ENCODE measurements at regions not wholly inside any gene's neighbourhood (a gene's known extent, or its start where the extent isn't known, plus 50 kb on each side); places are given as distances from the start of the nearest gene placed in this dataset.

DNA sequence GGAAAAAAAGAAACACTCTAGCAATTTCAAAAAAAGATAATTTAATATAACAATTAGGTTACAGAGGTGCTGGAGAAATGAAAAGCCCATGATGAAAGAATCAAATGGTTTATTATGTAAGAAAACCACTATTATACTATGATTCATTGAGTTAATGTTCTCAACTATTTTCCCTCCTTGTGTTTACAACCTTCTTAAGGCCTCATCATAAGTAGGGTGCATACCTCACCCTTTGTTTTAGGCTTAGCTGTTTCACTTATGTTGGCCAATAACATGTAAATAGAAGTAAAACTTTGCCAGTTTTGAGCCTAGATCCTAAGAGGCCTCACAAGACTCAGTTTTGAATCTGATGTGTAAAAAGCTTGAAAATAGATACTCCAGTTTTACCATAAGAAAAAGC, 418.3 kb upstream of the DDX18 start:
- DNase-seq, result no peak

DNA sequence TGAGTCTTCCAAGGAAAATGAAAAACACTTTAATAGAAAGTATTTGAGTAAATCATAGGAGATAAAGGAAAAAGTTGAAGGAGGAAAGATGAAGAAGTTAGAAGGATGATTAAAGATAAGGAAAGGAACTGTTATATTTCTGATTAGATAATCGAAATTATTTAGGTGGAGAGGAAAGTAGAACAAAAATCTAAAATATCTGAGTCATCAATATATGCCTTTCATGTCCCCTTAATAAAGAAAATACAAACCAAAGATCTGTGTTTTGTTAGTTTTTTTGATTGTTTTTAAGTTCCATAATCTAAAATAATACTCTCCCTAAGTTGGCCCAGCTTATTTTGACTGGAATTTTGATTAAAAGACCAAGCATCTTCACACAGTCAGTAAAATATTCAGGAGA, 412.9 kb upstream of the DDX18 start:
- no peak for DNase-seq

DNA sequence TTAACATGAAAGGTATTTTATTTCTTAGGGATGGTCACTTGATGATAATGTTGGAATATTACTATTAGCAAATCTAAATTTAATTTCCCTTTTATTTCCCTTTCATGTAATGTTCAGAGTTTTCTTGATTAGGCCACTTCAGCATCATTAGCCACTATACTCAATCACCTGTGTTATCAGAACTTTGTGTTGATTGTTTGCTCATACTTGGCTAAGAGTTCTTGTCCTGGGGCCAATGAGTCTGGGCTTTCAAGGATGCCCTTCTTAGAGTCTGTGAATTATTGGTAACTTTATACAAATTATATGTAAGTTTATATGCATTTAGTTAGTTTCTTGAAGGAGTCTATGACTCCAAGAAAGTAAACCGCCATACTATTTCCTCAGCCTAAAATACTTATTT, 408.0 kb upstream of the DDX18 start:
- DNase-seq, result no peak

- DNase-seq, result no peak
Measured at GRCh38 chr2:117407746-117408145, 406.7 kb upstream of the DDX18 start.

DNA sequence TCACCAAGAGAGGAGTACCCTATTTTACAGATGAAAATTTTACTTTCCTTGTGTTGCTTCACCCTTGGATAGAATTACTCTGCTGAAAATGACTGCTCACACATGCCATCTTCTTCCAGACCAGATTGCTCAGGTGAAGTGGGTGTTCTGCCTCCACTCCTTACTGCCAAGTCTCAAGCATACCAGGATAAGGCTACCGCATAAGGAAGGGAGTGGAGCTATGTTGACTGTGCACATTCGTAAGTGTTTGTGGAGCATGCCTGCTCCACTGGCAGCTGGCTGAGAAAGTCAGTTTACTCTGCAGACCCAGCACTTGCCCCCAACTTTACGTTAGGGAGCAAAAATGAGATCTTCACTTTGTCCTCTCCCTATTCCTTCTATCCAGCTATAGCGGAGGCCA, 405.0 kb upstream of the DDX18 start:
- no peak for DNase-seq

- no peak for DNase-seq
Measured at GRCh38 chr2:117411983-117412382, 402.5 kb upstream of the DDX18 start.

DNA sequence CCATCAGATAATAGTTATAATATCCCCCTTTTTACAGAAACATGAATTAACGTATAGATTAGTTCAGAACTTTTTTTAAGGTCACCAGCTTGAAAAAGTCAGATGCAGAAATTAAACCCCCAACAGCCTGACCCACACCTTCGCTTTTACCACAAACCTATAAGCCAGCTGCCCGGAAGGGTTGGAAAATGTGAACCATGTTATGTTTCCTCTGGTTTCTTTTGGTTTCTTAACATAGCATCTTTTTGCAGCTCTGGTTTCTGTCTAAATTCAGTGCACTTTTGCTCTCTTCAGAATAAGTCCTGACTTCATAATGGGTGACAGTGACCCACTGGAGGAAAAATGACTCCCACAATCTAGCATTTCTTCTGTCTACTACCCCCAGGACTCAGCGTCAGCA, 381.7 kb upstream of the DDX18 start:
- DNase-seq, result no peak

DNA sequence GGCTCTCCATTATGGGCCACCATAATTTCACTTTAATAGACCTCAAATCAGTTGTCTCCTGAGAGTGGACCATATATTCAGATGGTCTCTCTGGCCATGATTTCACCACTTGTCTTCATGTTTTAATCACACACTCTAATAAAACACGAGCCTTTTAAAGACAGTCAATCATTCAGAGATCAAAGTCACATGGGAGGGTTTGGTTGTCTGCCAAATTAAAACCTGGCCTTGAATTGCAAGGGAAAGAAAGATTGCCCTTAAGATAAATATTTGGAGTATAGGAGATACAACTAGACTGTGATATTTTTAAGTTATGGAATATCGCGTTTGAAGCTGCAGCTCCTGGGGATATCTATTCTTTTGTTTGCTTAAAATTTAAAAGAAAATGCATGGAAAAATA, 377.8 kb upstream of the DDX18 start:
- DNase-seq, result no peak

GRCh38 chr2:117470311-117471095, 344.0 kb upstream of the DDX18 start:
- peak; percentile 10 for DNase-seq

DNA sequence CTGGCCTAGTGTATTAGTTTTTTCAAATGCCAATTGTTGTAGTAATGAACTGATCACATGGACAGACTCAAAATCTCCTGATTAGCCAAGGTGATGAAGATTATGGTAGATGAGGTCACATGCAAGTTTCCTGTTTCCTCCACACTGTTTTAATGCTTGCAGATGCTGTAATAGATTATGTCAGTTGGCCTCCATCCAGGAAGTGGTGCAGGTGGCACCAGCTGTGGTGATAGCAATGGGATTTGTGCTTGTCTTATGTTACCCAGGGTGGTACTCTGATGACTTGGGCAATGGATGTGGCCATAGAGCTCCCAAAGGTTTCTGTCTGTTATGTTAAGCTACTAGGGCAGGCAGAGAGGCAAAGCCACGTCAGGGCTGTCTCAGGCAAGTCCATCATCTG, 332.9 kb upstream of the DDX18 start:
- peak; percentile 19 for DNase-seq

DNA sequence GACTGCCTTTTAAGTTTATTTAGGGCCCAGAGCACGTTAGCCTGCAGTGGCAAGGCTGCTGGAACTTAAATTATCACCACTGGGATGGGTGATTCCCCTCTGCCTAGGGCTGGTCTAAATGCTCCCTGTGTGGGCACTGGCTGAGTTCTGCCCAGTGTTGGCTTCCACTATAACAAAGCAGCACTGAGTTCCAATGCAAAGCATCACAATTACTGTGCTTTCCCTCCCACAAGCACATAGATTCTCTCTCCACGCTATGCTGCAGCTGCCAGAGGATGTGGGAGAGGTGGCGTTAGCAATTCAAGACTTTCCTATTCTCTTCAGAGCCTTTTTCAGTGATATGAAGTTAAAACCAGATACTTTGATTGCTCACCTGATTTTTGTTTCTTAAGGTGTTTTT, 328.9 kb upstream of the DDX18 start:
- no peak for DNase-seq

GRCh38 chr2:117486081-117486480, 328.4 kb upstream of the DDX18 start:
- DNase-seq, result no peak

GRCh38 chr2:117492209-117492851, 322.2 kb upstream of the DDX18 start:
- no peak for DNase-seq

DNA sequence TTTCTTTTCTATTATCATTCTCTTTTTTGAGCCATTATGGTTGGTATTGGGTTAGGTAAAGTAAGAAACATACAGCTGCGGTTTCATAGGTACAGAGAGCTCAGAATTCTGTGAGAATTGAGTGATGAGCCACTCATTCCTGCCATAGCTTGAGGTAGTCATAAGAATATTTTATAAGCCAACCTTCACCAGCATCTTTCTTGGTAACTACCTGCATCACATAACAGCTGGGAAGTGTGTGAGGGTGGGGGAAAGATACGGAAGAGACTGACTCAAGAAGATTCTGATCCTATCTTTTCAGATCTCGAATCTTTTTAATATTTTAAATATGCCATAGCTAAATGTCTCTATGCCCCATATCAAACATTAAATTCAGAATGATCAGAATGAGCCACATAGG, 313.8 kb upstream of the DDX18 start:
- no peak for DNase-seq

- DNase-seq, result no peak
Measured at GRCh38 chr2:117502121-117502520, 312.4 kb upstream of the DDX18 start.

DNA sequence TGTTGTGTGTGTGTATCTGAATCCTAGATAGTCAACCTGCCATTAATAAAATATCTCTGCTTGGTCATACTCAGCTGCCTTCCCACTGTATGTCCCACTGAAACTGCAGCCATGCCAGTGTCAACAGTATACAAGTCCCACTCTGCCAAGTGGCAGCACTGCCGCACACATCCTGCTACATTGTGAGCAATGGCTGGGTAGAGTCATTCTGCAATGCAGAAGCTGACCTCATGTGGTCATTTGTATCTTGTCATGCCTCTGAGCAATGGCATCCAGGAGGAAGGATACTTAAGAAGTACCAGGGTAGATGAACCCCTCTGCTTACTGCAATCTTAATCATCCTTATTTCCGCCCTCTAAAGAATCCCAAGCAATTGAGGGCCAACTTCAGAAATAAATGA, 302.2 kb upstream of the DDX18 start:
- DNase-seq, result no peak

DNA sequence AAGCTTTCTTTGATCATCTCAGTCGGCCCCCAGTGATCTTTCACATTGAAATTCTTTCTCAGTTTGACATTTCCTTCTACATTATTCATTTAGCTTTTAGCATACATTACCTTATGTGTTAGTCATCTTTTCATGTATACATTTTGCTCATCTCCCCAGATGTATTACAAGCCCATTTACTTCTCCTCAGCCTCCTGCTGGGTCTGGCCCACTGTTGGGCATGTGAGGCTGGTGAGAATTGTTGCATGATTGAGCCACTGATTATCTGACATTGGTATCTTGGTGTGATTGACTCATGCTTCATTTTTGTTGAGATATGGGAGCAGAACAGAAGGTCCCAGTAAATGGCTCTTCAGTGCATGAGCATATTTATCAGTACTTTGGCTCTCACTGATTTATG, 300.1 kb upstream of the DDX18 start:
- DNase-seq, result no peak

DNA sequence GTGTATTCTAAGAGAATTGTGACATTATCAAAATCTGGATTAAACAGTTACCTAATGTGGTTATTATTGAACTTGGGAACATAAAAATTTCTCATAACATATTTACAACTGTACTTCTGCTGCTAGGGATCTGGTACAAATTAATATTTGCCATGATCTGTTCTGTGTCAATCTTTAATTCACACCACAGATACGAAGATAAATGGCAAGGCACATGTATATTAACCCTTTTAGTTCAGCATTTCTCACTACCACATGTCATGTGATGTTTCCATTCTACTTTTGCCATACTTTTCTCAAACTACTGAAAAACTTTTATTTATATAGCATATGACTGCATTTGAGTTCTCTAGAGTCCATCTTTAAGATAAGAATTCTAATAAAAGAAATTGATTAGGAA, 295.3 kb upstream of the DDX18 start:
- DNase-seq, result no peak

GRCh38 chr2:117519721-117520120, 294.8 kb upstream of the DDX18 start:
- no peak for DNase-seq

GRCh38 chr2:117523267-117523666, 291.2 kb upstream of the DDX18 start:
- peak; percentile 80 for DNase-seq

DNA sequence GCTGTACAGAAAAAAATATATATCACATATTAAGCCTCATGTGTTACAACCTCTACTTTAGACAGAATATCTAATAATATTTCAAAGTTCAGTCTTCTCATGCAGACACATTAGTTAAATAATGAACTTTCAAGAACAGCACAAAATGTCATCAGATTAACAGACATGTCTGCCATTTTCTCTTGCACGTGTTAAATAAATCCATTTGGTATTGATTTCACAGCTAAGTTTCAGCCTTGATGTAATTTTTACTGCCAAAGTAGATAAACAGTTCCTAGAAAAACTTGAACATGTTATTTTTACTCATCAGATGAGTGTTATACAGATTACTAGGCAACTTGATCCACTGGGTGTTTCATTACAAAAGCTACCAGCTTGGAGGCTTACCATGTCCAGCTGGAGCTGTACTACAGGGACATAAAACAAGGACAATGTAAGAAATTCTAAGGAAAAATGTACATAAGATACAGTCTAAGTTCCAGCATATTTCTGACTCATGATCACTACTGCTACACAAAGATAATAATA, 290.7 kb upstream of the DDX18 start:
- no peak for DNase-seq

DNA sequence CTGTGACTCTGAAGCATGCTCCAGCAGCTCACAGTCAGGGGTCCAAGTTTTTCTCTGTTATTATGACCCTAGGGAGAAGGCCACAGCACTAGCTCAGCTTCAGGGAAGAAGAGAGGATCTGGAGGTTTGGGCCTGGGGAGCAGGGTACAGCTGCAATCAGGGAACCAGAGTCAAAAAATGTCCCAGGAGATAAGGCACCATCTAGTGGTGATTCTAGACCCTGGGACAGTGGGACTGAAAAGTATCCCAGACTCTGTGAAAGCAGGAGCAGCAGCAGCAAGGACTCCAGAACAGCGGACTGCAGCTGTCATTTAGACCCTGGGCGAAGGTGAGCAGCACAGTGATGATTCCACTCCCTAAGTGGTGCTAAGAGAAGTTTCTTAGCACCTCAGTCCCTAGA, 278.4 kb upstream of the DDX18 start:
- DNase-seq, result no peak

- DNase-seq, result no peak
Measured at GRCh38 chr2:117537032-117537431, 277.5 kb upstream of the DDX18 start.

DNA sequence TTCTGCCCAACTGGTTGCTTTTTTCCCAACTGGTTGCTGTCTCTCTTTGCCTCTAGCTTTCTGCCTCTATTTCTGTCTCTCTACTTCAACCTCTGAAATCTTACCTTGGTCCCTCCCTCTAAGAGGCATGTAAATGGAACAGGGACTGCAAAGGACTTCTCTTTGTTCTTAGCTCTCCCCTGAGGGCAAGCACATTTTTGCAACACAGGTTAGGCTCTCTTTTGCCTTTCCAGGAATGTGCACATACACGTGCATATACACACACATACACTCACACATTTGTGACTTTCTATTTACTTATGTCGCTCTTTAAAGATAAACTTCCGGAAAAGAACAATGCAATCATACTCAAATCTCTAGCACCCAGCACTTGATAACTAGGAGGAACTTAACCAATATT, 262.6 kb upstream of the DDX18 start:
- DNase-seq, result no peak

- no peak for DNase-seq
Measured at GRCh38 chr2:117553448-117553847, 261.0 kb upstream of the DDX18 start.

All from NCI-H774 (cell line).